HG02840 (cell line): ENCODE measurements at regions not wholly inside any gene's neighbourhood (a gene's known extent, or its start where the extent isn't known, plus 50 kb on each side); places are given as distances from the start of the nearest gene placed in this dataset.
"Not testable (repeated sequence)": the region's sequence is repeated elsewhere in the genome, so short reads cannot be mapped to it uniquely, and the experiment has no call there.

Experiments
- ATAC-seq: cut with Tn5 transposase; IDR thresholded peaks from one replicate; pipeline ENCODE4 v1.9.1; 2021; ENCODE audit warnings: mild to moderate bottlenecking, moderate library complexity, moderate number of reproducible peaks; ENCODE audit not compliant: unreplicated experiment, low FRiP score

DNA sequence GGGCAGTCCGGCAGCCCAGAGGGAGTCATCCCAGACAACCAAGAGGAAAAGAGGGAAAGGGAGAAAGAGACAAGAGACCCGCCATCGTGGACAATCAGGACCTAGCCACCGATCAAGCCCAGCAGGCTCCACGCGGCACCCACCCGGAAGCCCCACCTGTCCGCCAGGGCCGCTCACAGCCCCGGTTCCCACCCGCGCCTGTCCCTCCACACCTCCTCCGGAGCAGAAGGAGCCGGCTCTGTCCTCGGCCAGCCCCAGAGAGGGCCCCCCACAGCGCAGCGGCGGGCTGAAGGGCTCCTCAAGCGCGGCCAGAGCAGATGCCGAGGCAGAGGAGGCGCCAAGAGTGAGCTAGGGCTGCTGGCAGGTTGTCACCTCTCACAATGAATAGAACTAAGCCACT, 784.7 kb upstream of the FBXO33 start:
- no peak for ATAC-seq

DNA sequence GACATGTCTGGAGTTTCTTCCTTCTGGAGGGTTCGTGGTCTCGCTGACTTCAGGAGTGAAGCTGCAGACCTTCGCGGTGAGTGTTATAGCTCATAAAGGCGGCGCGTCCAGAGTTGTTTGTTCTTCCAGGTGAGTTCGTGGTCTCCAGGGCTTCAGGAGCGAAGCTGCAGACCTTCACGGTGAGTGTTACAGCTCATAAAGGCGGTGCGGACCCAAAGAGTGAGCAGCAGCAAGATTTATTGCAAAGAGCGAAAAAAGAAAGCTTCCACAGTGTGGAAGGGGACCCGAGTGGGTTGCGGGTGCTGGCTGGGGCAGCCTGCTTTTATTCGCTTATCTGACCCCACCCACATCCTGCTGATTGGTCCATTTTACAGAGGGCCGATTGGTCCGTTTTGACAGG, 784.2 kb upstream of the FBXO33 start:
- ATAC-seq, result not testable (repeated sequence)

DNA sequence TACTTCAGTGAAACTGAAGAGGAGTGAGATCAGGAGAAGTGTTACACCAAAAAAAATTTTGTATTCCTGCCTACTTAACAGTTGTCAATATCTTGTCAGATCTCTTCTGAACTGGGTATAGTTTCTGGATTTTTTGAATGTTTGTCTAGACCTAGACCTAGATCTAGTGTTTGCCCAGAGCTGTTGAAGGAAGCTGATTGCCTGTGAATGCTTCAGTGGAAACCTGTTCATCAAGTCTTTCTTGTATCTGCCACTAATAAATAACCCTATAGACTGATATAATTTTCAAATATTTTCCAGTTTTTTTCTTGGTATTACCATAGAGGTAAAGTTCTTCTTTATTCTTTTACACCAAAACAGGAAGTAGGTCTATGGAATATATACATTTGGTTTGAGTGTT, 781.5 kb upstream of the FBXO33 start:
- no peak for ATAC-seq

DNA sequence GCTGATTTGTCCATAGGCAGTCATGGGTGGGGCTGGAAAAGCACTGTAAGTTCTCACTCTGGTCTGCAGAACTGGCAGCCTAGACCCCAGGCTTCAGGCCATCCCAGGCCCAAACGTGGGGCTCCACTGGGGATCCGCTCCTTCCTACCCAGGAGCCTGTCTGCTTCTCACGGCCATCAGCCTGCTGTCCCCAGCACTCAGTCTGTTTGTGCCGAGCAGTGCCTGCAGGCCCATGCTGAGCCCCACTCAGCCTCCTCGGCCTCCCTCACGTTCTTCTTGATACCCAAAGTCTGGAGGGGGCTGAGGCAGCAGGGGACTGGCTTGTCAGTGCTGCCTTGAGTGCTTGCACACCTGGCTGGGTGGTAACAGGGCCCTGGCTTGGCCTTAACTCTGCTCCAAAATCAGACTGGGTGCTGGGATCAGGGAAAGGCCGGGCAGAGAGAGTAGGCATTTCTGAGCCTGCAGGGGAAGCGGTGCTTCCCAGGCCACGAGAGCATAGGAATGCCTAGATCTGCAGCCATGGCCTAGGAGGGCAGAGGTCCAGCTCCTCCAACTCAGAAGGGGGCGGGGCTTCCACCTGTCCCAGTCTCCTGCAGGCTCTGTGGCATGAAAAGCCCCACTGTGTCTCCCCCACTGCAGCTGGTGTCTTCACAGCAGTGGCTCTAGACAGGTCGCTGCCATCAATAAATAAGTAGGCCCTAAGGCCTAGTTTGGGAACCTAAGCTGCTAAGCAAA, 772.4 kb upstream of the FBXO33 start:
- ATAC-seq, result no peak

DNA sequence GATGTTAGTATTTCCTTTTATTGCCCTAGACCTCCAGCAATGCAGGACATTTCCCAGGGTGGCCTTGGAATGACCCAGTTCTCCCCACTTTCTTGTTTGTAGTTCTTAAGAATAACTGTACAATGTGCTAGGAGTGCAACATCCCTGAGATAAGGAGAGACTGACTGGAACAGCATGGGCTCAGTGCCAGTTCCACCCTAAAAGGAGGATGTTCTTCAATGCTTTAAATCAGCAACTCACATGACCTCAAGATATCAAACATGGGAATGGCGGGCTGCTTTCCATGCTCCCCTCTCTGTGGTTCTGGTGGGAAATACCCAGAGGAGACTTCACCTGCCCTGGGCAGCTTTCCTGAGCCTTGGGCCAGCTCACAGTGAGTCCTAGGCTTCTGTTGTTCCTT, 766.9 kb upstream of the FBXO33 start:
- no peak for ATAC-seq

DNA sequence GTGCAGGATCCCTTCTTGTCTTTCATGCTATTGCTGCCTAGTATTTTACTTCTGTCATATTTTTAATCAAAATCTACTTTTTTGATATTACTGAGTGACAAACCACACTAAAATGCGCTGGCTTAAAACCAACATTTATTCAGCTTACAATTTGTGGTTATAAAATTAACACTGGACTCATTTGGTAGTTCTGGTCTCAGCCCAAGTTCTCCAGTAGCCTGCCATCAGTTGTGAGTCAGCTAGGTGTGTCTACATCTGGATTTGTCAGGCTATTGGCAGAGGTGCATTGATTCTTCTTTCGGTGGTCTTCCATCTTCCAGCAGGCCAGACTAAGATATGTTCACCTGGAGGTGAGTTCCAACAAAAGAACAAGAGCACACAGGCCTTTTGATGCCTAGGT, 765.1 kb upstream of the FBXO33 start:
- no peak for ATAC-seq

DNA sequence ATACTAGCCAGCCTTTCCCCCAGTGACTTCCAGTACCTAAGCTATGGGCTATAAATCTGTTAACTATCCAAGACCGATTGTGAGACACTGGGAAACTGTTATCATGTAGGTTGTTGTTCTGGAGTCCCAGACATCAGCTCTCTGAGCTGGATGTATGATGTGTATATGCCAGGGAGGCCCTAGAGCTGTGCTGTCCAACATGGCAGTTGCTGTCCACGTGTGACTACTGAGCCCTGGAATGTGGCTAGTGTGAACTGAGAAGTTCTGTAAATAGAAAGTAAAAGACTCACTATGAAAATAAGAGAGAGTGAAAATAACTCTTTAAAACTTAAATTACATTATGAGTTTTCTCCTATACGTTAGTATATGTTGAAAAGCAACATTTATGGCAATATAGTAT, 755.8 kb upstream of the FBXO33 start:
- no peak for ATAC-seq

DNA sequence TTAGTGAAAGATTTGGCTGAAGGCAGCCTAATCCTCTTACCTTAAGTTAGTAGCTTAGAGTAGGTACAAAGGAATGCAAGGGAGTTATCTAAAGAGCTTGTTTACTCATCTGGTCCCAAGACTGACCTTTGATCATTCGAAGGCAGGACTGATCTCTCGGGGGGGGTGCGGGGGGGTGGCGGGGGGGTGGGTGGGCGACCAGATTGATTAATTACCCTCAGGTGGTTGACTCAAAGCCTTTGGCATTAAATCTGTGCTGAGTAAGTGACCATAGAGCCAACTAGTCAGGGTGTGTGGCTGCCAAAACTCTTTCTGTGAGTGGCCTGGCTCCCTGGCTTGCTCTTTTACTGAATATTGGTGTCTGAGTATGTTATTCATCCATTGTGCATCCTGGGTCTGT, 731.9 kb upstream of the FBXO33 start:
- ATAC-seq, result no peak

DNA sequence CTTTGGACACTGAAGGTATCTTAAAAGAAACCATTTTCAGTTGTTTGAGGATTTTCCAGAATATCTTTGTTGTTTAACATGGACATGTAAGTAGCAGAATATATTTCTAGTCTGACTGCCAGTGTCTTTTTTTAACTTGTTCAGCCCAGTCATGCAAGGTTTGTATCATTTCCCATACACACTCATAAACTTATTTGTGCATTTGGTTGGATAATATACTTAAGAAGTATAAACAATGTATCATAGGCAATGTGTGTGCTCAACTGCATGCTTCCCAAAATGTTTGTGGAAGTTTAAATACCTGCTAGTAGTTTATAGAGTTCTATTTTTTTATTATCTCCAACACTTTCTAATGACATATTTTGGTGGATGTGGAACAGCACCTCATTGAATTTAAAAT, 707.4 kb upstream of the FBXO33 start:
- ATAC-seq, result no peak

DNA sequence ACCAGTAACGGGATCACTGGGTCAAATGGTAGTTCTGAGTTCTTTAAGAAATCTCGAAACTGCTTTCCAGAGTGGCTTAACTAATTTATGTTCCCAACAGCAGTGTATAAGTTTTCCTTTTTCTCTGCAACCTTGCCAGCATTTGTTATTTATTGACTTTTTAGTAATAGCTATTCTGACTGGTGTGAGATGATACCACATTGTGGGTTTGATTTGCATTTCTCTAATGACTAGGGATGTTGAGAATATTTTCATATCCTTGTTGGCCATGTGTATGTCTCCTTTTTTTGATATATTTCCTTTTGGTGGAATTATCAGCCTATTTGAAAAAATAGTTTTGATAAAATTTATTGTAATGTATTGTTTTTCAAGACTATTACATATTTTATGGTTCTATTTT, 701.2 kb upstream of the FBXO33 start:
- no peak for ATAC-seq

DNA sequence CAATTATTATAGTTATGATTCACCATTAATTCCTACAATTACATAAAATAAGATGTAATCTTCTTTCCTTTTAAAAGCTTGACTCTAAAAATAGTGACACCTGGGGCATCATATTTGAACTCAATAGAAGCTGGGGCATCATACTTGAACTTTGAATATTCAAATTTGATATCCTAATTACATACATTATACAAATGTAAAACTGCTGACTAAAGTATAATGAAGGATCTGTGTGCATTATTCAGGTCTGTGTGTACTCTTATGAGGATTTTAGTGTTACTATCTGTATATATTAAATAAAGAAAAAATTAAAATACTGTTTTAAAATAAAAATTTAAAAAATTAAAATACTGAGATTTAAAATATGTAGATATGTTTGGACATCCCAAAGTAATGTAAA, 696.9 kb upstream of the FBXO33 start:
- ATAC-seq, result no peak

DNA sequence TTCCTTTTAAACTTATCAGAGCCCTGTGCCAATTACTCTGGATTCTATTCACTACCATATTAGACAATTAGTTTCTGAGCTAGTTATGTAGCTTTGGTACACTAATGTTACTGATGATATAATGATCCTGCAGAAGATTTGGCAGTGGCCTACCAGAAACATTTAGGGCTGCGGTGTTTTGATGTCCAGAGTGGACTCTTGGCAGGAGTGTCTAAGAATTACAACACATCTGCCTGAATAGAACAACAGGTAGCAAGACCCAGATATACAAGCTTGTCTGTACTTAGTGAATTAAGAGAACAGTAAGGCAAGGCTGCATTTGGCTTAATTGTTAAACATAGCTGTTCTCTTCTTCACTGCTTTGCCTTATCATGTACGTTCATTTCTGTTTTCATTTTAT, 691.6 kb upstream of the FBXO33 start:
- no peak for ATAC-seq

DNA sequence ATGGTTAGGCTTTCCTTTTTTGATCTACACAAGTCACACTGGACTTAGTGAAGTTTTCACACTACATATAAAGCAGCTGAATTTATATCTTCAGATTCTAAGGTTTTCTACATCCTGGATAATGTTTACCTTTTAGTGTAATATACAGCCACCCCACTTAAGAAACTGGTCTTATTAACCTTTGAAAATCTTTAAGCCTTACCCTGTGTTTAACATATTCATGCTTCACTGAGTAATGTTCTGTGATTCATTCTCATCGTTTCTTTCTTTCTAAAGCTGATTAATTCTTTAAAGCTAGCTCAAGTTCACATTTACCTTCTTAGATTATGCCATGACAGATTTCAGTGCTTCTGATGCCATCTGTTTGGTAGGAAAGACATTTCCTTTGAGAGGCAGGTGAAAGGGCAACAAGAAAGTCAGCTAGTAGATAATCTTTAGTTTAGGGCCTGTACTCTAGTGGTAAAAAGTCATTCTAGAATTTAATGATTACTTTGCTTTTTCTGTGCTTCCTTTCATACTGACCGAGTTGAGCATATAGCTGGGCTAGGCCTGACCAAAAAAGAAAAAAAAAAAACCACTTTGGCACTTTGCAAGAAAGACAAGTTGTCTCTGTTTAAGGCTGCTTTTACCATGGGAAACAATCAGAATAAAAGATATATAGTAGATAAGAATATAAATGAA, 690.9 kb upstream of the FBXO33 start:
- no peak for ATAC-seq

DNA sequence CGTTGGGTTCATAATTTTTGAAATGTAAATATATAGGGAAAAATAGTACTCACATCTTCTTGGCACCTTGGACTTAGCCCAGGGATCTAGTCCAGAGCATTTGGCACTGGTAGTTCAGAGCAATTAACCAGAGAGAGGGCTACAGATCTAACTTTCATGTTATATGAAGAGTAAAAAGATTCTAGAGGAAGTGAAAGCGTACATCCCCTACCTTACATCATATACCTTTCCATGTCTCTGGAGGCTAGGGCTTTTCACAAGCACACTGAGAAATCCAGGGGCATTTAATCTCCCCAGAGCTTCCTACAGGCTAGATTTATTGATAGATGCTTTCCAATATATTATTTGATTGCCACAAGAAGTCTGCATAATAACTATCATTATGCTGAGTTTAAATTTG, 687.5 kb upstream of the FBXO33 start:
- no peak for ATAC-seq

DNA sequence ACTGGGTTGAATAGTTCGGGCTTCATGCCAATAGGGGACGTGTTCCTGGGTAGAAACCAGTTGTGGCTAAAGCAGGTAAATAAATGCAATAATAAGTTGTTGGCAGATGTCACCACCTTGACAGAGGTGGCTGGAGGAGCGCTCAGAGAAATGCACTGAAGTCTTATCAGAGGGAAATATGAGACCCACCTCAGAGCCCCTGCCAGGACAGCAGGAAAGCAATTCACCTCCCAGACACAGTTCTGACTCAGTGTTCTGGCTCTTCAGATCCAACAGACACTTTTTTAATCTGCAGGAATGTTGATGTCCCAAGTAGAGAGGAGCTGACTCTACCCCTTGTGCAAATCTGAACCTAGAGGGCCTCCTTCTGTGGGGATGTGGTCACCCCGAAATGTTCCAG, 687.1 kb upstream of the FBXO33 start:
- ATAC-seq, result no peak

DNA sequence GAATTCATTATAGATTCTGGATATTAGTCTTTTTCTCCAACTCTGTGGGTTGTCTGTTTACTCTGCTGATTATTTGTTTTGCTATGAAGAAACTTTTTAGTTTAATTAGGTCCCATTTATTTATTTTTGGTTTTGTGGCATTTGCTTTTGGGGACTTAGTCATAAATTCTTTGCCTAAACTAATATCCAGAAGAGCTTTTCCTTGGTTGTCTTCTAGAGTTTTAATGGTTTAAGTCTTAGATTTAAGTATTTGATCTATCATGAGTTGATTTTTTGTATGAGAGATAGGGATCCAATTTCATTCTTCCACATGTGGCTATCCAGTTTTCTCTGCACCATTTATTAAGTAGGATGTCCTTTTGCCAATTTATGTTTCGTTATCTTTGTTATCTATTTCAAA, 683.4 kb upstream of the FBXO33 start:
- ATAC-seq, result no peak

DNA sequence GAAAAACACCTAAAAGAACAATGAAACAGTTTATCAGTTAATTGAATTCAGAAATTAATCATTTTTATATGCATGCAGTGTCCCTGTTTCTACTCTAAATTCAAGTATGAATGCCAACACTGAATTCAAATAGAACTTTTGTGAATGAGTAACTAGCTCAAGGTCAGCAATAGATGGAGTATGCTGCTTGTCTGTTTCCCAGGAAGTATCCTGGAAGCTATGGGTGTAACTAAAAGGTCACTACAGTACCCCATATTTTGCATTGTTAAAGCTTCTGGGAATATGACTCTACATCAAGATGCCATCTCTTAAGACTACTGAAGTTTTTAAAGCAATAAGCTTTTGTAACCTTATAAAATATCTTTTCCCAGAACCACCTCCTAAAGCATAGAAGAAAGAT, 681.4 kb upstream of the FBXO33 start:
- no peak for ATAC-seq

DNA sequence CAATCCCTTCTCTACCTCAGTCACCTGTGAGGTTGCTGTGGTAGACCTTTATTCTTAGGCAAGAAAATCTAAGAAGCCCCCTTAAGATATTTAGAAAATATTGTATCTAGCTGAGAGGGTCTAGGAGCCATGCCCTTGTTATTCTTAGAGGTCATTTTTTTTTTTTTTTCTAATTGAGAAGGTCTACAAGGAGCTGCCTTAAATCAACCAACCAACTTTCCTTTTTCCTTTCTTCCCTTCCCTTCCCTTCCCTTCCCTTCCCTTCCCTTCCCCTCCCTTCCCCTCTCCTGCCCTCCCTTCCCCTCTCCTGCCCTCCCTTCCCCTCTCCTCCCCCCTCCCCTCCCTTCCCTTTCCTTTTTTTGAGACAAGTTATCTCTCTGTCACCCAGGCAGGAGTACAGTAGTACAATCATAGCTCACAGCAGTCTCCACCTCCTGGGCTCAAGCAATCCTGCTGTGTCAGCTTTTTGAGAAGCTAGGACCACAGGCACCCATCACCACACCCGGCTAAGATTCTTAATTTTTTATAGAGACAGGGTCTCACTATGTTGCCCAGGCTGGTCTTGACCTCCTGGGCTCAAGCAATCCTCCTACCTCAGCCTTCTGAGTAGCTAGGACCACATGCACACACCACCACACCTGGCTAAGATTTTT, 668.4 kb upstream of the FBXO33 start:
- no peak for ATAC-seq

DNA sequence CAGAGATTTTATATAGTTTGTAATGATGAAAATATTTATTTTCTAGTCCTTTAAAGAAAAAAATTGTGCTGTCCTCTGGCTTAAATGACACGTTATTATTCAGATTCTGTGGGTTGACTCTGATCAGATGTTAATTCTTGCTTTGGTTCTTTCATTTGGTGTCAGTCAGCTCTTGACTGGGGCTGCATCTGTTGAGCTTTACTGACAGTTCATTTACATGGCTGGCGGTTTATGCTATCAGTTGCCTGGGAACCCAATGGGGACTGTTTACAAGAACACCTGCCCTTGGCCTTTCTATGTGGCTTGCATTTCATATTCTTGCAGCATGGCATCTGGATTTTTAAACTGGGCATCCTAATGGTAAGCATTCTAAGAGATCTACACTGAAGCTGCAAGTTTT, 667.1 kb upstream of the FBXO33 start:
- no peak for ATAC-seq

DNA sequence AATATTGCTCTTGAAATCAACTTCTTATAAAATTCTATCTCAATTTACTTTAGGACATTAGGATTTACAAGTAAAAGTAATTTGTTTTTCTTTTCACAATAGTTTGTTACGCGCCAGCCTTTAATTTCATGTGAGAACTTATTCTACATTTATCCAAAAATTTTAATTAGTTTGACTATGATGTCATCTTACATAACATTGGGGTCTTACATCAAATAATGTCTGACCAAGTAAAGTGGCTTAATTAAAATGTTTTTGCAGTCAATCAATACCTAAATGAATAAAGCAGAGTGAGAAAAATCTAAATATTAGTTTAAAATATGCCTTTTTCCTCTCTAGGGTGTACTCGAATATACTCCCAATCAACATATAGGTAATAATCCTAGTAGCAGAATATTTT, 666.2 kb upstream of the FBXO33 start:
- no peak for ATAC-seq

DNA sequence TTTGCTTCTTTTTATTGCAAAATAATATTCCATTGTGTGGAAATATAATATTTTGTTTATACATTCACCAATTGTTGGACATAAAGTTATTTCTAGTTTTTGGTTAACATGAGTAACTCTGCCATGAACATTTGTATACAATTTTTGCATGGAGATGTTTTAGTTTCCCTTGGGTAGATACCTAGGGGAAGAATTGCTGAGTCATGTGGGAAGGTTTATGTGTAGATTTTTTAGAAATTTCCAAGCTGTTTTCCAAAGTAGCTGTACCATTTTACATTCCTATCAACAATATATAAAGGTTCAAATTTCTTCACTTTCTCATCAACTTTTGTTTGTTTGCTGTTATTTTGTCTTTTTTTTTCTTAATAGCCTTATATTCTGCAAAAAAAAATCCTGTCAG, 664.7 kb upstream of the FBXO33 start:
- ATAC-seq, result no peak

DNA sequence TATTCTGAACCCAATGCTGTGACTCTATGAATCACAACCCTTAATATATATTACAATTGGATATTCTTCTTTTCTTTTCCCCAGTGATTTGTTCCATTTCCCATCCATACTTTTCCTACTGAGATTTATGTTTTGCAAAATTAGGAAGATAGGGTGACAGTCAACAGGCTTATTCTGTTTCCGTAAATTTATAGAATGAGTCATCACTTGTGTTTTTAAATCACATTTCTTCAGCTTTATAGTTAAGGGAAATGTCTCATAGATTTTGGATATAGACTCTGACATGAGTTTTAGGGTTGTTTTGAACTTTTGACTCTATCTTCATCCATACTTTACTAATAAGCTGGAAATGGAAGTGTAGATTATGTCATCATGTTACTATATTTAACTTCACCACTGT, 661.6 kb upstream of the FBXO33 start:
- no peak for ATAC-seq
